GM12874 (cell line): ENCODE measurements at regions not wholly inside any gene's neighbourhood (a gene's known extent, or its start where the extent isn't known, plus 50 kb on each side); places are given as distances from the start of the nearest gene placed in this dataset.
A peak's percentile ranks its signal among the peaks of the same experiment; 100 is the strongest.

Source experiments
- TF ChIP-seq, protein P1 (sequence below): IDR thresholded peaks from 2 replicates; pipeline ENCODE4 v1.5.1; 2011; ENCODE audit warnings: low read depth, mild to moderate bottlenecking, control low read depth, low read length, moderate library complexity; ENCODE audit not compliant: insufficient read depth

DNA sequence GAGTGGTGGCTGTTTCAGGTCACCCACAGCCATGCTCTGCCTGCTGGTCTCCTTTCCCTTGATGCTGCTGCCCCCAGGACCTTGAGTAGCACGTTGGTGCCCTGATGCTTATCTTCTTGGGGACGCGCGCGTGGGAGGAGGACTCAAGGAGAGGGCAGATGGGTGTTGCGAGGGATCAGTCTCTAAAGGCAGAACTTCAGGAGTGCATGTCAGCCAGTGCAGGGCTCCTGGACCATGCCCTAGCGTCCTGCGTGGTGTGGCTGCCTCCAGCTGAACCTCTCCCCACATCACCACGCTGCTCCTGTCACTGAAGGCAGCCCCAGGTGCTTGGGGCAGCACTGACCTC lies 62.5 kb upstream of the GLI2 start:
- TF ChIP-seq, protein P1, sequence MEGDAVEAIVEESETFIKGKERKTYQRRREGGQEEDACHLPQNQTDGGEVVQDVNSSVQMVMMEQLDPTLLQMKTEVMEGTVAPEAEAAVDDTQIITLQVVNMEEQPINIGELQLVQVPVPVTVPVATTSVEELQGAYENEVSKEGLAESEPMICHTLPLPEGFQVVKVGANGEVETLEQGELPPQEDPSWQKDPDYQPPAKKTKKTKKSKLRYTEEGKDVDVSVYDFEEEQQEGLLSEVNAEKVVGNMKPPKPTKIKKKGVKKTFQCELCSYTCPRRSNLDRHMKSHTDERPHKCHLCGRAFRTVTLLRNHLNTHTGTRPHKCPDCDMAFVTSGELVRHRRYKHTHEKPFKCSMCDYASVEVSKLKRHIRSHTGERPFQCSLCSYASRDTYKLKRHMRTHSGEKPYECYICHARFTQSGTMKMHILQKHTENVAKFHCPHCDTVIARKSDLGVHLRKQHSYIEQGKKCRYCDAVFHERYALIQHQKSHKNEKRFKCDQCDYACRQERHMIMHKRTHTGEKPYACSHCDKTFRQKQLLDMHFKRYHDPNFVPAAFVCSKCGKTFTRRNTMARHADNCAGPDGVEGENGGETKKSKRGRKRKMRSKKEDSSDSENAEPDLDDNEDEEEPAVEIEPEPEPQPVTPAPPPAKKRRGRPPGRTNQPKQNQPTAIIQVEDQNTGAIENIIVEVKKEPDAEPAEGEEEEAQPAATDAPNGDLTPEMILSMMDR, result no peak

DNA sequence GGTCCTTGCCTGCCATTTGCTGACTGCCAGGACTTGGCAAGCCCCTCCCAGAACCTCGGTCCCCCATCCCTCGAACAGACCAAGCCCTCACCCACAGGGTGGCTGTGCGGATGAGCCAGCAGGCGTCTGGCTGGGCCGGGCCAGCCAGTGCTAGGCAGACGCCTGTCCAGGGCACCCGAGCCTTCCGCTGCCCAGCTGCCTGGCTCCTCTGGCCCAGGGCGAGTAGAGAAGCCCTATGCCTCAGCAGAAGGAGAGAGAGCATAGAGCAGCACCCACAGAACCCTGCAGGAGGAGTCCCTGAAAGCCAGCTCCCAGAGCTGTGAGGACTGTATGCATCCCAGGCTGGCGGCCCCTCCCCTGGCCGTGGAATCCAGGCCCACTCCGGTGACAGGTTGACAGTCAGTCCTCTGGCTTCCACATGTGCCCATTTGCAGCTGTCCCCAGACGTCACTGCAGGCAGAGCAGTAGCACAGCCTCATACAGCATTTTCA lies 62.1 kb upstream of the GLI2 start:
- TF ChIP-seq, protein P1, result no peak

DNA sequence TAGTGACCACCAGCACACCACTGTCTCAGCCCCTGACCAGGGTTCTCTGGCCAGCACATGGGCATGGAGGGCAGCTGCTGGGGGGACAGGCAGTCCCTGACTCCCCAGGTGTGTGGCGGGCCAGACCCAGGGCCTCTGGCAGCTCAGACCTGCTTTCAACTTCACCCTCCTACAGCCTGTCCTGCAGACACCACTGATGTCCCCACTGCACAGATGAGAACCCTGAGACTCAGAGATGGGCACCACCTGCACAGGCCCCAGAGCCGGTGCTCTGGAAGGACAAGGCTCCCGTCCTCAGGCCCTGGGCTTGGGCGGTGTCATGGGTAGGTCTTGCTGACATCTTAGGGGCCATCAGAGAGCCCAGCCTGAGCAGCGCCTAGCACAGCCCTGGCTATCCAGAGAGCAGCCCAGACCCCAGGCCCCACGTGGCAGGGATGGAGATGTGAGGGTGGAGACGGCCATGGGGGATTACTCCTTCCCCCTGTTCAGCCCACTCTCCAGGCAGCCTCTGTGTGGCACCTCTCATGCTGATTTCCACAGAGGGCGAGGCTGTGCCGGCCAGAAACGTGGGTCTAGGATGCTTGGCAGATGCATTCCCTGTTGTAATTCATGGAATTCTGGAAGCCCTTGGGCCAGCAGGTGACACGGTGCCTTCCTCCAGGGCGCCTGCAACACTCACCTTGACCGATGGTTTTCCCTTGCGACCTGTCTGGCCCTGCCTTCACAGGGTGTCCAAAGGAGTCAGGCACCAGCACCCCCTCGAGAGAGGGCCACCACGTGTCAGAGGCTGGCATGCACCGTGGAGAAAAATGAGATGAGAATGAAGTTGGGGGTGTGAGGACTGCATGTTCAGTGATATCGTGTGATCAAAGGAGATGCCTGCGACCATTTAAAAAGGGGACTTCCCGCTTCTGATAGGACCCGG lies 61.2 kb upstream of the GLI2 start:
- TF ChIP-seq, protein P1, result no peak

DNA sequence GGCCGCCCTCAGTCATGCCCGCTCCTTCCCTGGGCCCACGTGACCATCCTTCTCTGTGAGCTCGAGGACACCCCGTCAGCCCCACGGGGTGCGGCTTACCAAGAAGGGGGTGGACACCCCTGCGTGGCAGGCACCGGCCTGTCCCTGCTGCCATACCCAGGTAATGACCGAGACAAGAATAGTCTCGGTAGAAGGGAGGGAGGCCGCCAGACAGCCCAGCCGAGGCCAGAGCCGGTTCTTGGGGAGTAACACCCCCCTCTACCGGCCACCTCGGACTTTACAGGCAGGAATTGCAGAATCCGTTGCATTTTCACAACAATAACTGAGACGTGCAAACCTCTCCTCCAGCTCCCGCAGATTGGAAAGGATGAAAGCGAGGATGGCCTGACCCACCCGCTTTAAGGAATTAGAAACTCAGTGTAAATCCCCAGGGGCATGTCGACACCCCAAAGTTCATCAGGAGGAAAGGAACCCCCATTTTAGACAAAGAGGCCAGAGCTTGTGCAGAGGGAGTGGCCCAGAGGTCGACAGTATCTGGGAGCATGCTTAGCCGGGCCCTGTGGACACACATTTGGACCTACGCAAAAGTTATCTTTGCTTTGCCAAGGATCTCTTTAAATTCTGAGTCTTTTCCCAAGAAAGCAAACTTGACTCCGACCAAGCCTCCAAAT lies 60.1 kb upstream of the GLI2 start:
- TF ChIP-seq, protein P1, result peak; percentile 70

DNA sequence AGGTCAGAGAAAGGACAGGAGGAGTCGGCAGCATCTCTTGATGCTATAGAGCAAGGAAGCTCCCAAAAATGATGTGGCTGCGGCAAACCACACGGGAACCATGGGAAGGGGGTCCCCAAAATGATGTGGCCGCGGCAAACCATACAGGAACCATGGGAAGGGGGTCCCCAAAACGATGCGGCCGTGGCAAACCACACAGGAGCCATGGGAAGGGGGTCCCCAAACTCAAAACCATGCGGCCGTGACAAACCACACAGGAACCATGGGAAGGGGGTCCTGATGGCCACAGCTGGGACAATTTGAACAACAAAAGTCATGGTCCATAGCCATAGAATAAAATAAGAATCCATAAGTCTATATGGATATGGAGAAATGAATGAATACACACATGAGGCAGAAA lies 58.4 kb upstream of the GLI2 start:
- TF ChIP-seq, protein P1, result no peak

DNA sequence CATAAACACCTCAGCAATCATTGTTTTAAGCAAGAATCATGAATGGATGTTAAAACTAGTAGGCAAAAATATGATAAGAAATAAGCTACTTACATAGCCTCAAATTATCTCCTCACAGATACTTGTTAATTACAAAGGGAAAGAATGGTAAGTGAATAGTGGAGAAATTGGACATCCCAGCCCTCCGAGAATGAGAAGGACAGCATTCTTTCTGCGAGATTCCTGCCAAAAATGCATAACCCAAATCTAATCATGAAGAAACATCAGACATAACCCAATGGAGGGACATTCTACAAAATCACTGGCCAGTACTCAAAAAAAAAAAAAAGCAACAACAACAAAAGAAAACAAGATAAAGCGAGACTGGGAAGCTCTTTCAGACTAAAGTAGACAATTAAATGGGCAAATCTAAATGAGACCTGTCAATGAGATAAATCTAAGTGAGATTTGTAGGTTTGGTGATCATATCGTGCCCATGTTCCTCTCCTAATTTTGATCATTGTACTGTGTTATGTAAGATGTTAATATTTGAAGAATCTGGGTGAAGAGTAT lies 57.9 kb upstream of the GLI2 start:
- TF ChIP-seq, protein P1, result no peak

DNA sequence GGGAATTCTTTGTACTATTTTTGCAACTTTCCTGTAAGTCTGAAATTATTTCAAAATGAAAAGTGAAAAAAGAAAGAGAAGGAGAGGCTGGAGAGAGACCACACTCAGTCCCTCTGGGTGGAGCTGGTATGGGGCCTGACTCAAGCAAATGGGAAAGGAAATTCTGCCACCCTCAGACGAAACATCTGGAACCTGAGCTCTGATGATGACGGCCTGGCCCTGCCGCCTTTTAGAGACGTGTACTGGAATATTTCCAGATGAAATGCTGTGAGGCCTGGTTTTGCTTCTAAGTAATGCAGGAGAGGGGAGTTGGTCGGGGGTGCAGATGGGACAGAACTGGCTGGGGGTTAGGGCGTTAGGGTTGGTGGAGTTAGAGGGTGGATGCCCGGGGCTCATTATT lies 57.4 kb upstream of the GLI2 start:
- TF ChIP-seq, protein P1, result no peak
